T-cell (primary cell): ENCODE measurements at regions not wholly inside any gene's neighbourhood (a gene's known extent, or its start where the extent isn't known, plus 50 kb on each side); places are given as distances from the start of the nearest gene placed in this dataset.

ENCODE experiments used
- ATAC-seq, 4 experiments: fragments of 200-7000 bp in 3 of 4; fragments of 150-1000 bp in 1 of 4; cut with Tn5 transposase; replicated peaks in 1 of 4; 1 replicate in 3 of 4; 2 replicates in 1 of 4; pipeline ENCODE4 v1.10.0; 2021; ENCODE audit warnings: moderate library complexity in 3 of 4, mild to moderate bottlenecking in 2 of 4, moderate number of reproducible peaks in 1 of 4
- CTCF ChIA-PET, 2 donors: fragments of 300-600 bp; sonication (Branson Sonifier 250); formaldehyde crosslinking; loops; one replicate each; lab custom pipeline; 2022; ENCODE audit warnings: antibody characterized with exemption in 2 of 2; lab: Charles Lee
- POLR2A ChIA-PET, 2 donors: fragments of 300-600 bp; sonication (Branson Sonifier 250); formaldehyde crosslinking; loops; one replicate each; lab custom pipeline; 2022; ENCODE audit warnings: antibody characterized with exemption in 2 of 2; lab: Charles Lee
- DNase-seq, 35 experiments: peaks; one replicate each; pipeline versions ENCODE4 v3.0.0 to v3.0.0-alpha.2; 2013 to 2023
- H3K27ac ChIP-seq: one replicate; pipeline ENCODE4 v1.5.1; 2013; ENCODE audit warnings: low read length
- H3K27me3 ChIP-seq, 2 experiments: replicated peaks in 1 of 2; 1 replicate in 1 of 2; 2 replicates in 1 of 2; pipeline versions ENCODE4 v1.6.1 to v1.7.0; 2013; ENCODE audit warnings: low read length in 1 of 2, mixed read lengths in 1 of 2; ENCODE audit not compliant: control insufficient read depth in 2 of 2, insufficient read depth in 2 of 2; ENCODE audit errors: extremely low read depth in 1 of 2
- H3K36me3 ChIP-seq, 2 donors: 1 replicate in 1 of 2; 2 replicates in 1 of 2; pipeline versions ENCODE4 v1.6.1 to v1.7.0; 2013; ENCODE audit warnings: low read length in 1 of 2; ENCODE audit not compliant: control insufficient read depth in 2 of 2, insufficient read depth in 1 of 2; ENCODE audit errors: extremely low read depth in 1 of 2
- H3K4me1 ChIP-seq, 2 experiments: 1 replicate in 1 of 2; 2 replicates in 1 of 2; pipeline versions ENCODE4 v1.6.1 to v1.7.0; 2013; ENCODE audit warnings: low read length in 2 of 2, mixed read lengths in 1 of 2; ENCODE audit not compliant: insufficient read depth in 2 of 2, control insufficient read depth in 1 of 2; ENCODE audit errors: extremely low read depth in 1 of 2
- H3K4me3 ChIP-seq, 2 donors: 1 replicate in 1 of 2; 2 replicates in 1 of 2; pipeline versions ENCODE4 v1.5.1 to v1.7.0; 2013; ENCODE audit warnings: mild to moderate bottlenecking in 2 of 2, low read length in 1 of 2, moderate library complexity in 1 of 2; ENCODE audit not compliant: control insufficient read depth in 1 of 2; ENCODE audit errors: extremely low read depth in 1 of 2
- H3K9me3 ChIP-seq: 2 replicates; pipeline ENCODE4 v1.7.0; 2013
- H3K27ac Mint-ChIP-seq, 2 donors: one replicate each; pipeline ENCODE4 v1.8.0; 2020 to 2021; ENCODE audit warnings: mild to moderate bottlenecking in 2 of 2, mixed read lengths in 2 of 2
- H3K27me3 Mint-ChIP-seq, 2 donors: one replicate each; pipeline ENCODE4 v1.8.0; 2021 to 2022; ENCODE audit warnings: mixed read lengths in 2 of 2
- H3K36me3 Mint-ChIP-seq: one replicate; pipeline ENCODE4 v1.8.0; 2021; ENCODE audit warnings: mixed read lengths
- H3K4me1 Mint-ChIP-seq, 3 donors: one replicate each; pipeline ENCODE4 v1.8.0; 2020 to 2022; ENCODE audit warnings: mixed read lengths in 3 of 3, mild to moderate bottlenecking in 1 of 3
- H3K4me3 Mint-ChIP-seq, 3 donors: one replicate each; pipeline ENCODE4 v1.8.0; 2020 to 2022; ENCODE audit warnings: mild to moderate bottlenecking in 3 of 3, mixed read lengths in 3 of 3, moderate library complexity in 3 of 3
- H3K9me3 Mint-ChIP-seq, 3 donors: one replicate each; pipeline ENCODE4 v1.8.0; 2020 to 2022; ENCODE audit warnings: mixed read lengths in 3 of 3
- whole genome bisulfite sequencing: methylation state at CpG from one replicate; pipeline ENCODE4 v1.1.5; 2013; ENCODE audit warnings: missing lambda C conversion rate; ENCODE audit not compliant: insufficient coverage; 5-methylcytosine and 5-hydroxymethylcytosine counted together

DNA sequence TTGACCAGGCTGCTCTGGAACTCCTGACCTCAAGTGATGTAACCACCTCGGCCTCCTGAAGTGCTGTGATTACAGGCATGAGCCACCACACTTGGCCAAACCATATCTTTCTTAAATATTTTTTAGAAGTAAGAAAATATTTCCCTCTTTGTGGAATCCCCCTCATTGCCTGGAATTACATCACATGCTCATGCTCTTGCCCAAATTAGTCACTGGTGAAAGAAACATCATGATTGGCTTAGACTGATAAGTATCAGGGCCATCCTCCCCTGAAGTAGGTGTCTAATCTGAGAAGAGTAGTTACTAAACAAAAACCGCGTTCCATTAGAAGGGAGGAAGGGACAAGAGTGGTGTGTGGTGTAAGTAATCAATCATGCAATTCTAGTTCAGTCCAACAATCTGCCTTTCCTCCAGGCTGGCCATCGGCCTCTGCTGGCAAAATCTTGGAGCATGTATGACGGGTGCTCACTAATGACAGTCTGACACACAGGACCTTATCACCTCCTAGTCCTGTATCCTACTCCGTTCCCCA, 52.3 kb upstream of the SCG2 start:
- Mint-ChIP-seq H3K4me1 (no peaks in the 10 kb centered on the region), H3K9me3 (peaks cover 5 to 16% (median 5%) of the 10 kb centered on the region in 3 donors), H3K27me3 (peaks cover 14 to 36% of the 10 kb centered on the region in 2 donors), H3K27ac (no peak overlapping the region), H3K36me3 (no peaks in the 10 kb centered on the region), H3K4me3 (no peak overlapping the region)
- Histone ChIP-seq H3K4me1 (no peaks in the 10 kb centered on the region), H3K27ac (no peak overlapping the region), H3K27me3 (peaks cover 0 to 14% of the 10 kb centered on the region in 2 experiments), H3K9me3 (no peaks in the 10 kb centered on the region), H3K36me3 (no peaks in the 10 kb centered on the region), H3K4me3 (no peak overlapping the region)
- 94% methylated on average over 2 of the region's 6 CpGs for WGBS
- DNase-seq, result no peak
- ChIA-PET CTCF (no interaction called here), POLR2A (no interaction called here)
- ATAC-seq, result no peak

DNA sequence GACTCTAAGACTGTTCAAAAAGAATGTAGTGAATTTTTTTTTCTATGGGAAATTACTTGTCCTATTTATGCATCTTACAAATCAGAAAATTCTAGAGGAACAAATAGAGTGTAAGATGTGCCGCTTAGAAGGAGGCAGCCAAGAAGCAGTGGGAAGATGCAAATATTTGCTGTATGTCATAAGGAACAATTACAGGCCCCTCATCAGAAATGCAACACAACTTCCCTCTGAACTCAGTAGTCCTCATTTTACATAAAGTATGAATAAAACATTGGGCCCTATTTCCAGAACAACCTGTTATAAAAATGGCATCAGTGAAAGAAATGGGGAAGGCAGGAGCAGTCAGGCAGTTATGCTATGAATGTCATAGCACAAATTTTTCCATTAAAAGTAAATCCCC, 50.7 kb upstream of the SCG2 start:
- peaks cover 0 to 16% (median 0%) of the 10 kb centered on the region in 3 donors for H3K9me3 Mint-ChIP-seq
- H3K4me3 ChIP-seq, result no peak overlapping the region
- H3K27me3 ChIP-seq, result peaks cover 0 to 14% of the 10 kb centered on the region in 2 experiments
- POLR2A ChIA-PET, result no interaction called here
- peaks cover 11 to 32% of the 10 kb centered on the region in 2 donors for H3K27me3 Mint-ChIP-seq
- H3K27ac ChIP-seq, result no peak overlapping the region
- H3K9me3 ChIP-seq, result no peaks in the 10 kb centered on the region
- CTCF ChIA-PET, result no interaction called here
- H3K4me1 Mint-ChIP-seq, result no peaks in the 10 kb centered on the region
- H3K4me3 Mint-ChIP-seq, result no peak overlapping the region
- H3K27ac Mint-ChIP-seq, result no peak overlapping the region
- ATAC-seq (no peak), DNase-seq (no peak)
- H3K36me3 ChIP-seq, result no peaks in the 10 kb centered on the region
- WGBS, result no CpG with 5 or more reads among the region's 1 CpG
- no peaks in the 10 kb centered on the region for H3K36me3 Mint-ChIP-seq
- no peaks in the 10 kb centered on the region for H3K4me1 ChIP-seq

GRCh38 chr2:223652122-223652521, 50.0 kb upstream of the SCG2 start:
- no peaks in the 10 kb centered on the region for H3K36me3 Mint-ChIP-seq
- POLR2A ChIA-PET, result no interaction called here
- peaks cover 0 to 8% of the 10 kb centered on the region in 2 experiments for H3K27me3 ChIP-seq
- H3K27me3 Mint-ChIP-seq, result peaks cover 11 to 33% of the 10 kb centered on the region in 2 donors
- CTCF ChIA-PET, result no interaction called here
- DNase-seq (no peak), ATAC-seq (no peak)
- no peaks in the 10 kb centered on the region for H3K9me3 ChIP-seq
- H3K4me1 ChIP-seq, result no peaks in the 10 kb centered on the region
- WGBS, result 83% methylated on average over 1 of the region's 1 CpG
- no peak overlapping the region for H3K4me3 ChIP-seq
- H3K4me3 Mint-ChIP-seq, result no peak overlapping the region
- H3K36me3 ChIP-seq, result no peaks in the 10 kb centered on the region
- H3K27ac Mint-ChIP-seq, result no peak overlapping the region
- H3K9me3 Mint-ChIP-seq, result peaks cover 0 to 13% (median 0%) of the 10 kb centered on the region in 3 donors
- H3K27ac ChIP-seq, result no peak overlapping the region
- no peaks in the 10 kb centered on the region for H3K4me1 Mint-ChIP-seq
